ENCODE measurements at regions not wholly inside any gene's neighbourhood (a gene's known extent, or its start where the extent isn't known, plus 50 kb on each side); places are given as distances from the start of the nearest gene placed in this dataset.

- TF ChIP-seq ZBTB49 (tag by site-specific recombination; IDR thresholded peaks at IDR 0.05; ENCODE audit: low read depth), result no peak
- TF ChIP-seq ZNF223 (tag by site-specific recombination; IDR thresholded peaks at IDR 0.05), result no peak
- TF ChIP-seq ZFP3 (tag by site-specific recombination; IDR thresholded peaks at IDR 0.05; ENCODE audit: low read depth), result no peak
- TF ChIP-seq ZNF785 (tag by site-specific recombination; IDR thresholded peaks at IDR 0.05), result no peak
Observed at GRCh38 chr6:121830736-121831135, 395.3 kb downstream of the GJA1 start (continued).

GRCh38 chr6:121835662-121836061 is 400.2 kb downstream of the GJA1 start:
- TF ChIP-seq ZBTB21 (tag by site-specific recombination; IDR thresholded peaks at IDR 0.05) (no peak), PRDM2 (tag by site-specific recombination; IDR thresholded peaks at IDR 0.05; ENCODE audit: borderline replicate concordance) (no peak), KLF7 (tag by site-specific recombination; IDR thresholded peaks at IDR 0.05; ENCODE audit: borderline replicate concordance) (no peak), ZNF23 (tag by site-specific recombination; IDR thresholded peaks at IDR 0.05; ENCODE audit: borderline replicate concordance) (no peak), GLI2 (tag by site-specific recombination; IDR thresholded peaks at IDR 0.05; ENCODE audit: borderline replicate concordance, low read depth) (no peak), ZIC2 (tag by site-specific recombination; IDR thresholded peaks at IDR 0.05) (no peak), EGR2 (tag by site-specific recombination; IDR thresholded peaks at IDR 0.05; ENCODE audit: low read depth) (no peak), KLF10 (tag by site-specific recombination; IDR thresholded peaks at IDR 0.05) (no peak), HOXD13 (CRISPR knock-in tag; IDR thresholded peaks at IDR 0.05; ENCODE audit: borderline replicate concordance) (no peak), HIC1 (tag by site-specific recombination; IDR thresholded peaks at IDR 0.05) (no peak), ZNF660 (tag by site-specific recombination; IDR thresholded peaks at IDR 0.05) (no peak), ZNF654 (tag by site-specific recombination; IDR thresholded peaks at IDR 0.05; ENCODE audit: low read depth) (no peak), YY1 (tag by site-specific recombination; IDR thresholded peaks at IDR 0.05) (no peak), ZNF292 (tag by site-specific recombination; IDR thresholded peaks at IDR 0.05; ENCODE audit: borderline replicate concordance, low read depth) (no peak)
- ChIA-PET POLR2A (no interaction called here), CTCF (interaction anchor here (0.5 to 0.8 kb wide), 2 partner anchors 10 to 15 kb away, joined by 3 to 4 read pairs; no protein-coding TSS in a partner anchor)
- Histone ChIP-seq H3K9me3 (ENCODE audit: control insufficient read depth, insufficient read depth, low read depth, low read length) (no peaks in the 10 kb centered on the region), H3K36me3 (ENCODE audit: control insufficient read depth in 2 of 2, insufficient read depth in 1 of 2, low read length in 2 of 2) (no peaks in the 10 kb centered on the region), H3K4me1 (ENCODE audit: control insufficient read depth, insufficient read depth, low read length) (0 out of 2 replicates have a peak, but pooled peaks cover 5% of the 10 kb centered on the region), H3K27ac (ENCODE audit: extremely low read depth, low read depth, low read length) (no peak overlapping the region), H3K4me3 (ENCODE audit: low read depth, low read length) (no peak overlapping the region)
